ENCODE measurements at regions not wholly inside any gene's neighbourhood (a gene's known extent, or its start where the extent isn't known, plus 50 kb on each side); places are given as distances from the start of the nearest gene placed in this dataset.

- no peak for TF ChIP-seq CTCF (conservative IDR thresholded peaks at IDR 0.05; ENCODE audit: low read length)
- TF ChIP-seq EZH2phosphoT487 (IDR thresholded peaks at IDR 0.05; ENCODE audit: borderline replicate concordance, low read depth, low read length) = no peak
- H3K27ac ChIP-seq (ENCODE audit: low read depth, low read length, poor library complexity, severe bottlenecking) = no peak overlapping the region
- BruUV-seq (replicated peaks) = no TSS peak
- intact Hi-C loops (cut with micrococcal nuclease; ENCODE audit: unreplicated experiment) = no loop called here
- H4K20me1 ChIP-seq (ENCODE audit: insufficient read depth, low read length) = no peaks in the 10 kb centered on the region
- H3K9me3 ChIP-seq (ENCODE audit: low read length) = no peaks in the 10 kb centered on the region
- no peaks in the 10 kb centered on the region for H3K79me2 ChIP-seq (ENCODE audit: insufficient read depth, low read depth, low read length)
- H3K36me3 ChIP-seq (ENCODE audit: insufficient read depth, low read length) = no peaks in the 10 kb centered on the region
- no peaks in the 10 kb centered on the region for H3K4me1 ChIP-seq (ENCODE audit: insufficient read depth, low read length, poor library complexity, severe bottlenecking)
- no peak for DNase-seq (ENCODE audit: low spot score)
- H3K9me2 ChIP-seq (ENCODE audit: insufficient read depth, low read length) = no peaks in the 10 kb centered on the region
- no peak overlapping the region for H2AFZ ChIP-seq (ENCODE audit: low read length)
- ChIA-PET POLR2A (no interaction called here), CTCF (ENCODE audit: unreplicated experiment) (no interaction called here)
- no peak overlapping the region for H3K4me3 ChIP-seq (ENCODE audit: low read depth, low read length, poor library complexity, severe bottlenecking)
- H3K4me2 ChIP-seq (ENCODE audit: low read length) = no peak overlapping the region
Observed at GRCh38 chr12:67042697-67043131, 226.4 kb upstream of the CAND1 start.

- no peak for TF ChIP-seq EZH2phosphoT487 (IDR thresholded peaks at IDR 0.05; ENCODE audit: borderline replicate concordance, low read depth, low read length)
- no peak for TF ChIP-seq CTCF (conservative IDR thresholded peaks at IDR 0.05; ENCODE audit: low read length)
- no peak for DNase-seq (ENCODE audit: low spot score)
- Histone ChIP-seq H3K27ac (ENCODE audit: low read depth, low read length, poor library complexity, severe bottlenecking) (no peak overlapping the region), H3K4me1 (ENCODE audit: insufficient read depth, low read length, poor library complexity, severe bottlenecking) (no peaks in the 10 kb centered on the region), H3K9me3 (ENCODE audit: low read length) (no peaks in the 10 kb centered on the region), H2AFZ (ENCODE audit: low read length) (no peak overlapping the region), H3K4me2 (ENCODE audit: low read length) (no peak overlapping the region), H3K79me2 (ENCODE audit: insufficient read depth, low read depth, low read length) (no peaks in the 10 kb centered on the region), H4K20me1 (ENCODE audit: insufficient read depth, low read length) (no peaks in the 10 kb centered on the region), H3K36me3 (ENCODE audit: insufficient read depth, low read length) (no peaks in the 10 kb centered on the region), H3K4me3 (ENCODE audit: low read depth, low read length, poor library complexity, severe bottlenecking) (no peak overlapping the region), H3K9me2 (ENCODE audit: insufficient read depth, low read length) (no peaks in the 10 kb centered on the region)
- ChIA-PET CTCF (ENCODE audit: unreplicated experiment) (no interaction called here), POLR2A (interaction anchor here (1.3 kb wide), 1 partner anchor 11 kb away, joined by 4 read pairs; no protein-coding TSS in a partner anchor)
- no TSS peak for BruUV-seq (replicated peaks)
- intact Hi-C loops (cut with micrococcal nuclease; ENCODE audit: unreplicated experiment) = no loop called here
Observed at GRCh38 chr12:67043771-67044170, 225.4 kb upstream of the CAND1 start.

DNA sequence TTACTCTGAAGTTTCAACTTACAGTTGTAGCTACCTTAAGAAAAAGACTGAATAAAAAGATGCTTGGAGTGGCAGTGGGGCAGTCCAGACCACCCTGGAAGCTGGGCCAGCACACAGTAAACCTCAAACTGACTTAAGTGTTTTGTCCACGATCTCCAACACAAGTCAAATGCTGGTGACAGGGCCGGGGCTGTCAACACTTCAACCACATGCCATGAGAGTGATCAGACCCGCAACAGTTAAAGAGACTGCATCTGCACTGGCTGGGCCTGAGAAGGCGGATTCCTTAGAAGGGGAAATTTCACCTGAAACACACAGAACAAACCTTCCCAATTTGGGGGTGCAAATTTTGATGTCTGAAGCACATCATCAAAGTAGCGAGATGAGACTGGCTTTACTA lies 223.5 kb upstream of the CAND1 start:
- Histone ChIP-seq H3K9me2 (ENCODE audit: insufficient read depth, low read length) (no peaks in the 10 kb centered on the region), H3K4me3 (ENCODE audit: low read depth, low read length, poor library complexity, severe bottlenecking) (no peak overlapping the region), H3K36me3 (ENCODE audit: insufficient read depth, low read length) (no peaks in the 10 kb centered on the region), H3K4me1 (ENCODE audit: insufficient read depth, low read length, poor library complexity, severe bottlenecking) (no peaks in the 10 kb centered on the region), H2AFZ (ENCODE audit: low read length) (no peak overlapping the region), H3K79me2 (ENCODE audit: insufficient read depth, low read depth, low read length) (no peaks in the 10 kb centered on the region), H3K9me3 (ENCODE audit: low read length) (no peaks in the 10 kb centered on the region), H4K20me1 (ENCODE audit: insufficient read depth, low read length) (no peaks in the 10 kb centered on the region), H3K27ac (ENCODE audit: low read depth, low read length, poor library complexity, severe bottlenecking) (no peak overlapping the region), H3K4me2 (ENCODE audit: low read length) (no peak overlapping the region)
- BruUV-seq (replicated peaks) = no TSS peak
- TF ChIP-seq EZH2phosphoT487 (IDR thresholded peaks at IDR 0.05; ENCODE audit: borderline replicate concordance, low read depth, low read length) (no peak), CTCF (conservative IDR thresholded peaks at IDR 0.05; ENCODE audit: low read length) (no peak)
- DNase-seq (ENCODE audit: low spot score) = no peak
- intact Hi-C loops (cut with micrococcal nuclease; ENCODE audit: unreplicated experiment) = no loop called here
- ChIA-PET POLR2A (no interaction called here), CTCF (ENCODE audit: unreplicated experiment) (no interaction called here)
